ENCODE measurements at regions not wholly inside any gene's neighbourhood (a gene's known extent, or its start where the extent isn't known, plus 50 kb on each side); places are given as distances from the start of the nearest gene placed in this dataset.

GRCh38 chr6:22361576-22361975 lies 64.7 kb upstream of the PRL start:
- CTCF ChIA-PET: no interaction called here

GRCh38 chr6:22362361-22362760 lies 65.5 kb upstream of the PRL start:
- no peaks in the 10 kb centered on the region for H3K36me3 Mint-ChIP-seq (ENCODE audit: low read depth)

More at GRCh38 chr6:22361576-22361975, 64.7 kb upstream of the PRL start:
- no peak for TF ChIP-seq CTCF (IDR thresholded peaks at IDR 0.05)
- H3K27me3 Mint-ChIP-seq: no peaks in the 10 kb centered on the region
- Histone ChIP-seq H3K27me3 (ENCODE audit: control insufficient read depth in 1 of 2, insufficient read depth in 2 of 2, low read length in 2 of 2) (no peaks in the 10 kb centered on the region), H3K27ac (ENCODE audit: low read depth in 1 of 2, low read length in 2 of 2) (no peak overlapping the region), H3K4me3 (ENCODE audit: low read length) (no peak overlapping the region), H3K4me1 (ENCODE audit: insufficient read depth, low read length) (no peaks in the 10 kb centered on the region), H3K36me3 (ENCODE audit: insufficient read depth, low read length) (no peaks in the 10 kb centered on the region), H3K9me3 (ENCODE audit: control insufficient read depth in 1 of 2, insufficient read depth in 1 of 2, low read length in 2 of 2) (peaks cover 0 to 5% of the 10 kb centered on the region in 2 experiments)
- intact Hi-C loops (cut with DNase I, micrococcal nuclease): no loop called here
- DNase-seq: no peak
- H3K9me3 Mint-ChIP-seq: peaks cover 7% of the 10 kb centered on the region
- POLR2A ChIA-PET: no interaction called here
- H3K4me1 Mint-ChIP-seq (ENCODE audit: low read depth): no peaks in the 10 kb centered on the region
- H3K36me3 Mint-ChIP-seq (ENCODE audit: low read depth): no peaks in the 10 kb centered on the region
- no peak overlapping the region for H3K4me3 Mint-ChIP-seq
- H3K27ac Mint-ChIP-seq: no peak overlapping the region
- ATAC-seq (ENCODE audit: poor library complexity): no peak

GRCh38 chr6:22363166-22363713 lies 66.4 kb upstream of the PRL start:
- no peaks in the 10 kb centered on the region for H3K27me3 ChIP-seq (ENCODE audit: control insufficient read depth in 1 of 2, insufficient read depth in 2 of 2, low read length in 2 of 2)
- TF ChIP-seq CTCF (IDR thresholded peaks at IDR 0.05): no peak
- no peaks in the 10 kb centered on the region for H3K27me3 Mint-ChIP-seq
- no peaks in the 10 kb centered on the region for H3K4me1 ChIP-seq (ENCODE audit: insufficient read depth, low read length)
- H3K36me3 ChIP-seq (ENCODE audit: insufficient read depth, low read length): no peaks in the 10 kb centered on the region
- H3K9me3 ChIP-seq (ENCODE audit: control insufficient read depth in 1 of 2, insufficient read depth in 1 of 2, low read length in 2 of 2): peaks cover 0 to 3% of the 10 kb centered on the region in 2 experiments
- no peaks in the 10 kb centered on the region for H3K4me1 Mint-ChIP-seq (ENCODE audit: low read depth)
- DNase-seq: no peak
- ChIA-PET POLR2A (no interaction called here), CTCF (no interaction called here)
- H3K4me3 ChIP-seq (ENCODE audit: low read length): no peak overlapping the region
- H3K9me3 Mint-ChIP-seq: peaks cover 7% of the 10 kb centered on the region
- no peak for ATAC-seq (ENCODE audit: poor library complexity)
- no peak overlapping the region for H3K27ac Mint-ChIP-seq
- H3K27ac ChIP-seq (ENCODE audit: low read depth in 1 of 2, low read length in 2 of 2): no peak overlapping the region
- H3K4me3 Mint-ChIP-seq: no peak overlapping the region
- intact Hi-C loops (cut with DNase I, micrococcal nuclease): no loop called here
- H3K36me3 Mint-ChIP-seq (ENCODE audit: low read depth): no peaks in the 10 kb centered on the region

More at GRCh38 chr6:22362361-22362760, 65.5 kb upstream of the PRL start:
- H3K27ac Mint-ChIP-seq: no peak overlapping the region
- Histone ChIP-seq H3K4me3 (ENCODE audit: low read length) (no peak overlapping the region), H3K9me3 (ENCODE audit: control insufficient read depth in 1 of 2, insufficient read depth in 1 of 2, low read length in 2 of 2) (peaks cover 0 to 3% of the 10 kb centered on the region in 2 experiments), H3K36me3 (ENCODE audit: insufficient read depth, low read length) (no peaks in the 10 kb centered on the region), H3K4me1 (ENCODE audit: insufficient read depth, low read length) (no peaks in the 10 kb centered on the region), H3K27me3 (ENCODE audit: control insufficient read depth in 1 of 2, insufficient read depth in 2 of 2, low read length in 2 of 2) (no peaks in the 10 kb centered on the region), H3K27ac (ENCODE audit: low read depth in 1 of 2, low read length in 2 of 2) (no peak overlapping the region)
- intact Hi-C loops (cut with DNase I, micrococcal nuclease): no loop called here
- no peak overlapping the region for H3K4me3 Mint-ChIP-seq
- CTCF ChIA-PET: no interaction called here
- no peak for TF ChIP-seq CTCF (IDR thresholded peaks at IDR 0.05)
- ATAC-seq (ENCODE audit: poor library complexity): no peak
- DNase-seq: no peak
- H3K9me3 Mint-ChIP-seq: peaks cover 7% of the 10 kb centered on the region
- POLR2A ChIA-PET: no interaction called here
- no peaks in the 10 kb centered on the region for H3K4me1 Mint-ChIP-seq (ENCODE audit: low read depth)
- no peaks in the 10 kb centered on the region for H3K27me3 Mint-ChIP-seq

All from CD4-positive, alpha-beta T cell (primary cell).